ENCODE measurements at regions not wholly inside any gene's neighbourhood (a gene's known extent, or its start where the extent isn't known, plus 50 kb on each side); places are given as distances from the start of the nearest gene placed in this dataset.
A peak's percentile ranks its signal among the peaks of the same experiment; 100 is the strongest.
"Not testable (repeated sequence)": the region's sequence is repeated elsewhere in the genome, so short reads cannot be mapped to it uniquely, and the experiment has no call there.

GRCh38 chr12:131437706-131438492 is 273.0 kb upstream of the SFSWAP start:
- DNase-seq (ENCODE audit: low read depth): no peak

GRCh38 chr12:131438493-131438835 is 272.4 kb upstream of the SFSWAP start:
- not testable (repeated sequence) for DNase-seq (ENCODE audit: low read depth)

- DNase-seq (ENCODE audit: low read depth): no peak
Measured at GRCh38 chr12:131438881-131439280, 272.0 kb upstream of the SFSWAP start.

- DNase-seq (ENCODE audit: low read depth): not testable (repeated sequence)
Measured at GRCh38 chr12:131439752-131440151, 271.1 kb upstream of the SFSWAP start.

- not testable (repeated sequence) for DNase-seq (ENCODE audit: low read depth)
Measured at GRCh38 chr12:131440209-131441059, 270.5 kb upstream of the SFSWAP start.

- no peak for DNase-seq (ENCODE audit: low read depth)
Measured at GRCh38 chr12:131441060-131441396, 269.9 kb upstream of the SFSWAP start.

GRCh38 chr12:131441638-131442336 is 269.1 kb upstream of the SFSWAP start:
- DNase-seq (ENCODE audit: low read depth): no peak

GRCh38 chr12:131442337-131442918 is 268.5 kb upstream of the SFSWAP start:
- no peak for DNase-seq (ENCODE audit: low read depth)

- no peak for DNase-seq (ENCODE audit: low read depth)
Measured at GRCh38 chr12:131443019-131444000, 267.6 kb upstream of the SFSWAP start.

GRCh38 chr12:131444220-131445164 is 266.4 kb upstream of the SFSWAP start:
- no peak for DNase-seq (ENCODE audit: low read depth)

- no peak for DNase-seq (ENCODE audit: low read depth)
Measured at GRCh38 chr12:131445184-131445774, 265.6 kb upstream of the SFSWAP start.

GRCh38 chr12:131445795-131446194 is 265.1 kb upstream of the SFSWAP start:
- no peak for DNase-seq (ENCODE audit: low read depth)

- not testable (repeated sequence) for DNase-seq (ENCODE audit: low read depth)
Measured at GRCh38 chr12:131447636-131448035, 263.3 kb upstream of the SFSWAP start.

GRCh38 chr12:131448254-131448795 is 262.6 kb upstream of the SFSWAP start:
- DNase-seq (ENCODE audit: low read depth): no peak

- no peak for DNase-seq (ENCODE audit: low read depth)
Measured at GRCh38 chr12:131449027-131449426, 261.9 kb upstream of the SFSWAP start.

GRCh38 chr12:131452444-131452860 is 258.4 kb upstream of the SFSWAP start:
- peak; percentile 29 for DNase-seq (ENCODE audit: low read depth)

- DNase-seq (ENCODE audit: low read depth): peak; percentile 34
Measured at GRCh38 chr12:131454418-131455217, 256.3 kb upstream of the SFSWAP start.

- no peak for DNase-seq (ENCODE audit: low read depth)
Measured at GRCh38 chr12:131455218-131455506, 255.7 kb upstream of the SFSWAP start.
